OCI-M1 (cell line): ENCODE measurements at regions not wholly inside any gene's neighbourhood (a gene's known extent, or its start where the extent isn't known, plus 50 kb on each side); places are given as distances from the start of the nearest gene placed in this dataset.

ENCODE experiments used
- DNase-seq: peaks from one replicate; lab custom pipeline; 2025; lab: John Stamatoyannopoulos, UW

GRCh38 chr13:56906909-56907308 is 233.8 kb upstream of the PRR20A start:
- no peak for DNase-seq

GRCh38 chr13:56907766-56908165 is 233.0 kb upstream of the PRR20A start:
- DNase-seq = peak; percentile 15

DNA sequence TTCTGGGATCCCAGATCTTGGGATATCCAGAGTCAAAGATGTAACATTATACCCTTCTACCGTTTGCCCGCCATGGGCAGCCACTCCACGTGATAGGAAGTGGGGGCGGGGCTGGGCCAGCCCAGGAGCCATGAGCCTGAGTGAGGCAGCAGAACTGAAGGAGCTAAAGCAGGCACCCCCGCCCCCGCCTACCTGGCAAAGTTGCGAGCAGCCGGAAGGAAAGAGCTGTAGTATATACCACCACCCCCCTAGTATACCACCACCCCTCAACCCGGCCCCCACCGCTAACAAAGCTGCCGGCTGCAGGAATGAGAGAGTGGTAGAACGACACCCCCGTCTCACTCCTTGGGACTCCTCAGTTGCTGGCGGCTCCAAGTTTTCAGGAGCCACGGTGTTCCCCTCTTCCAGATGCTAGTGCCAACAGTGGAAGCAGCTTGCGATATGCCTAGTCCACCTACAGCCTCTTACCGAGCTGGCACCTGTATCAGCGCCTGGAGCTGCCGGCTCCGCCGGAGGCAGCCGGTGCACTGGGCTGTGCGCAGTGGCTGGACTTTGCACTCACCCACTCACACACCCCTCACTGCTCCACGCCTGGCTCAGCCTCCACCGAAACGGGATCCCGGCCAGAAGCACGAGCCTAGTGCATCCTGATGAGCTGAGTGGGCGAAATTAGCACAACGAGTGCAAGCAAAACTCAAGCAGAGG is 230.7 kb upstream of the PRR20A start:
- DNase-seq = no peak

DNA sequence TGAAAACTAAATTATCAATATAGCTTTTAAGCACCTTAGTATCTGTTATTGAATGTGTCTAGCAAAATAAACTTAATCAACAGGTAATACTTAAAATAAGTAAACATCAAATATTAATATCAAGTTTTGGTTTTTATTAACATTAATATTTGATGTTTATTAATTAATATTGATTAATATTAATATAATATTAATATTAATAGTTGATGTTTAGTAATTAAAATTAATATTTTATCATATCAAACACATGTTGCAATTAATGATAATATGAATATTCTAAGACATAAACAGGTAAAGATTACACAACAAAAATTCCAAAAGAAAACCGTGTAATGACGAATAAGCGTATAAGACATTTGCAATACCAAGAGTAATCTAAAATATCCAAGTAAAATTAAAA is 222.8 kb upstream of the PRR20A start:
- no peak for DNase-seq

- no peak for DNase-seq
Measured at GRCh38 chr13:56923626-56924140, 217.0 kb upstream of the PRR20A start.

DNA sequence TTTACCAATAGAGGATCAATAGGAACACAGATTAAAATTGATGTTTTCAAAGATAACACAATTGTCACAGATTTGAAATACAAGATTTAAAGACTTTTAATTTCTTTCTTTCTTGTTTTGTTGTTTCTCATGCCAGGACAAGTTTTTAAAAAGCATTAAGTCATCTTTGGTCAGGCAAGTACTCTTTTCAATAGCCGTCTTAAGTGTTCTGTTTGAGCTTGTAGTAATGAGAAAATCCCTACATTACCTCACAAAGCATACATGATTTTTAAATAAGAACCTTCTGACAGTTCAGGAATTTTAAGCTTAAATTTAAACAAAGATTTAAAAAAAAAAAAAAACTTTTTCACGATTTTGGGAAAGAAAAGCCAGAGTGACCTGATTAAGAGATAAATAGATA is 216.3 kb upstream of the PRR20A start:
- no peak for DNase-seq

- DNase-seq = no peak
Measured at GRCh38 chr13:56932104-56932503, 208.6 kb upstream of the PRR20A start.

GRCh38 chr13:56953965-56954364 is 186.8 kb upstream of the PRR20A start:
- peak; percentile 59 for DNase-seq

GRCh38 chr13:56975647-56976046 is 165.1 kb upstream of the PRR20A start:
- DNase-seq = no peak

DNA sequence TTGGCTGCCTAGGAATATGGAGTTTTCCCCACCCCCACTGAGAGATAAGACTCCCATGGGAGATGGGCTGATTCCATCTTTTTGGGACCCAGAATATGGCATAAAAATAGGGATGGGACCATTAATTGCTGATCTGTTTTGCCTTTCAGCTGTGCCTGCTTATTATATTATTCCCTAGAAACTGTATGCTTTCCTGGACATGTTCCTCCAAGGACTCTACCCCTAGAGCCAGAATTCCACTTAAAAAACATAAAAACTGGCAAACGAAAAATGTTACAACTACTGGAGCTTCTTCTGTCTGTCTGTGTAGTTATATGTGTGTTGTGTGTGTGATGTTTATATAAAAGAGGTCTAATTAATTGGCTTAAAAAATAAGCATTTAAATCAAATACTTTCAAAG is 159.9 kb upstream of the PRR20A start:
- DNase-seq = no peak

DNA sequence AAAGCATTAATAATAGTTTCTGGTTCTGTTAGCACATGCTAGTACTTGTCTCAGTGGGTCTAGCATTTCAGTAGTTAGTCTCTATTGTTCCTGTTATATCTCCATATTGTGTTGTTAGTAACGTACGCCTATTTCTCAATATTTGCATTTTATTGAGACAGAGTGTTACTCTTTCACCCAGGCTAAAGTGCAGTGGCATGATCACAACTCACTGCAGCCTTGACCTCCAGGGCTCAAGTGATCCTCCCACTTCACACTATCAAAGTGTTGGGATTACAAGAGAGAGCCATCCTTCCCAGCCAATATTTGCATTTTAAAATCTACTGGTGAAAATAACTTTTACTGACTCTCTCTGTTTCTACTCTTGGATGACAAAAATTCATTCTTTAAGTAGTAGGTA is 154.6 kb upstream of the PRR20A start:
- no peak for DNase-seq

- DNase-seq = no peak
Measured at GRCh38 chr13:56988543-56988942, 152.2 kb upstream of the PRR20A start.

GRCh38 chr13:57003682-57004081 is 137.0 kb upstream of the PRR20A start:
- DNase-seq = no peak

GRCh38 chr13:57017357-57017756 is 123.4 kb upstream of the PRR20A start:
- no peak for DNase-seq

GRCh38 chr13:57018915-57019314 is 121.8 kb upstream of the PRR20A start:
- DNase-seq = no peak

GRCh38 chr13:57030671-57031070 is 110.0 kb upstream of the PRR20A start:
- no peak for DNase-seq

GRCh38 chr13:57036290-57036689 is 104.4 kb upstream of the PRR20A start:
- DNase-seq = no peak

- DNase-seq = no peak
Measured at GRCh38 chr13:57044910-57045309, 95.8 kb upstream of the PRR20A start.

DNA sequence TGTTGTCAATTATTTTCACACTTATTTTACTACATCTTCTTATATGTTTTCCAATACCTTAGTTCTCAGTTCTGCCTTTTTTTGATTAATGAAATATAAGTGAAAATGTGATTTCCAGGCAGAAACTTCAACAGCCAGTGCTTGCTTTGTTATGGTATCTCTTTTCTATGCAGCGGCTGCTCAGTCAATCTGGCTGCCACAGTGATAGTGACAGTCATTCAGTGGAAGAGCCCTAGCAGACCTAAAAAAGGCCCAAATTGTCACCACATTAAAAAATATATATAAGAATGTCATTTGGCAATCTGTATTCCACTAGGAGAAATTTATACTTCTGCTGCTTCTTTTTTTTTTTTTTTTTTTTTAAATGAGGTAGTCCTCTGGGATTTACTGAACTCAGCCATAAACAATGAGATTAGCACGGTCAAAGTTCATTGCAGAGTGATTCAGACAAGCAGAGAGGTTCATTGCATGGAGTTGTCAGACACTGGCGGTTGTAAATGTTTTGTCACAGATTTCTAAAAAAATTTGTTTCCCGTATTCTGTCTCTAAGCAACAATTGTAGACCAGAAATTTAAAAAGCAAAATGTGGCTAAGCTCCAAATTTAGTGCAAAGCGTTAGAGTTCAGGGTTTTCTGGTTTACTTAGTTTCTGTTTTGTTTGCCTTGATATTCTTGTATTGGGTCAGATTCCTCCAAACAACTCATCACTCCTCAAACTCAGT is 94.7 kb upstream of the PRR20A start:
- peak; percentile 9 for DNase-seq

DNA sequence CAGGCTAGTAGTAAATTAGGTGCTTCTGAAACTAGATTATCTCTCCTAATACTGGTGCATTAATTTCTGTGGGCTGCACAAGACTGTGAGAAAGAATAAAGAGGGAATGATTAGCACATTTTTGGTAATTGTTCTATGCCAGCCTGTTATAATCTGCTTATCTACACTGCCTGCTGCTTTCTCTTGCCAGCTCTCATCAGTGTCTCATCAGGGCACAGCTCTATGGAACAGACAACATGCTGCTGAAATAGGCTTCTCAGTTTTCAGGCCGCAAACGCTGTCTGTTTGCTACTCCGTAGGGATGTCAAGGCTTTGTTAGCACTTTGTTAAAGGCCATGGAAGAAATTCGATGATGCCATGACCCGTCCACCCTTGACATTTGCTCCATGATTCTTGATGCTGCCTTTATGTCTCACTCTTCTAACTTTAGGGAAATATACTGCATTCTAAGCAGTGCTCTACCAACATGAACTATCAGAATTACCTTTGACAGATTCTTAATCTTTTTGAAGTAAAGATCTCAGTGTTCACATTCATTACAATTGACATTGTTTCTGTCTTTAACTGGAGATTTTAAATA is 84.0 kb upstream of the PRR20A start:
- no peak for DNase-seq

DNA sequence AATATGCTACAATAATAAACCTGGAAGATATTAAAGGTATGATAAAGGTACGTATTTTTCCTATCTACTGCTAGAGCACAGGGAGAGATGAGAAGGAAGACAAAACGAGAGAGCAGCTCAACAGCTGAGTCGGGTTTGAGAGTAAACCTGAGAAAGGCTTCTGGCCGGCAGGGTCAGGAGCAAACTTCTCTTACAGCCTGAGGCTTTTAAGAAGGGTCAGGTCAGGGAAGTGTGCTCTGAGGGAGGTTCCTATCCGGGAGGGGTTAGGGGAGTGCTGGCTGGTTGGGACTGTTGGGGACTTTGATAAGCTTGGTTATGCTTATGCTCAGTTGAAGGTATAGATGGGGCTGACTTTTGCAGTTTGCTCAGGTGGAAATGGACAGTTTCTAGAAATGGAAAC is 77.7 kb upstream of the PRR20A start:
- no peak for DNase-seq

GRCh38 chr13:57073983-57074382 is 66.7 kb upstream of the PRR20A start:
- no peak for DNase-seq

- DNase-seq = no peak
Measured at GRCh38 chr13:57075588-57075987, 65.1 kb upstream of the PRR20A start.
